Astrocyte of the hippocampus (primary cell): ENCODE measurements at regions not wholly inside any gene's neighbourhood (a gene's known extent, or its start where the extent isn't known, plus 50 kb on each side); places are given as distances from the start of the nearest gene placed in this dataset.
"Not testable (repeated sequence)": the region's sequence is repeated elsewhere in the genome, so short reads cannot be mapped to it uniquely, and the experiment has no call there.

ENCODE experiments used
- DNase-seq: peaks from one replicate; pipeline ENCODE4 v3.0.0; 2011; ENCODE audit warnings: low read depth, low spot score

GRCh38 chrX:110965409-110966090 is 130.4 kb upstream of the PAK3 start:
- no peak for DNase-seq

DNA sequence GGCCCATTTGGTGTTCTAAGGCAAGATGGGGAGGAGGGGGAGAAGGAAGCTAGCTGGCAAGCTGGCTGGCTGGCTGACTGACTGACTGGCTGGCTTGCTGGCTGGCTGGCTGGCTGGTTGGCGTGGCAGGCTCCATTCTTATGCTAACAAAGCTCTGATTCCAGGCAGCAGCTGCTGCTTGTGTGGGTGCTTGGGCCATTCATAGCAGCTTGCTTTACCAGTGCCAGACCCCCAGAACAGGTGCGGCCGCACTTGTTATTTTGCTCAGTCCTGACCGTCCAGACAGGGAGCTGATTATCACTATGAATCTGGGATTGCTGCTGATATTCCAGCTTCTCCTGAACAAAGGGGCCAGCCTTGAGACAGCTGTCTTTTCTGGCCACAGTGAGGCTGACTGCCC is 131.2 kb upstream of the PAK3 start:
- peak; percentile 42 for DNase-seq

DNA sequence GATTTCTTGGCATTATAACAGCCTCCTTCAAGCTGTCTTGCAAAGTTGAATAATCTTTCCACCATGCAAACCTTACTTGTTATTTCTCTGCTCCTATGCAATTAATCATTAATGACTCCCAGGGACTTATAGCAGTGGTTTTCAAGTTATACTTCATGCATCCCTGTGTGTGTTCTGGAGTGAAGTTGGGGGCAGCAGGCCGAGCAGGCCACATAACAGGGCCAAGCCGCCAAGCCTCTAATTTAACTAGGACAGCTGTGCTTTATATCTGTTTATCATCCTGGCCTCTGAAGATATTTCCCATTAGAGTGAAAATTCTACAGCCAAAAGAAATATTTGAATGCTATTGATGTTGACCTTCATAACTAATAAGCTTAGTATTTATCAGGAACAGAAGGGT is 133.5 kb upstream of the PAK3 start:
- DNase-seq, result no peak

DNA sequence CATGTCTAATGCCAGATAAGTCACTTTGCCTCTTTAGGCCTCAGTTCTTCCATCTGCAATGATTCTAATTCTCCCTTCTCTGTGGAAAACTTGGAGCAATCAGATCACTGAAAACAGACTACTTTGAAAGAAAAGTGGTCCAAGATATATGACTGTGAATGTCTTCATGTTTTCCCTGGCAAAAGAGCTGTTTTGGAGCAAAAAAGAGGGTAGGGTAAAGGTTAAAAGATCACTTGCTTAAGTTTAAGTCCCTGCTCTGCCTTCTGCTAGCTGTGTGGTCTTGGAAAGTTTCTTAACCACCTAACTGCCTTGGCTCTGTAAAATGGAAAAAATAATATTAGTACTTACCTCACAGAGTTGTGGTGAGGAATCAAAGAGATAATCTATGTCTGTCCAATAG is 140.3 kb upstream of the PAK3 start:
- DNase-seq, result no peak

- DNase-seq, result no peak
These were observed 141.4 kb upstream of the PAK3 start for GRCh38 chrX:110954428-110955100.

DNA sequence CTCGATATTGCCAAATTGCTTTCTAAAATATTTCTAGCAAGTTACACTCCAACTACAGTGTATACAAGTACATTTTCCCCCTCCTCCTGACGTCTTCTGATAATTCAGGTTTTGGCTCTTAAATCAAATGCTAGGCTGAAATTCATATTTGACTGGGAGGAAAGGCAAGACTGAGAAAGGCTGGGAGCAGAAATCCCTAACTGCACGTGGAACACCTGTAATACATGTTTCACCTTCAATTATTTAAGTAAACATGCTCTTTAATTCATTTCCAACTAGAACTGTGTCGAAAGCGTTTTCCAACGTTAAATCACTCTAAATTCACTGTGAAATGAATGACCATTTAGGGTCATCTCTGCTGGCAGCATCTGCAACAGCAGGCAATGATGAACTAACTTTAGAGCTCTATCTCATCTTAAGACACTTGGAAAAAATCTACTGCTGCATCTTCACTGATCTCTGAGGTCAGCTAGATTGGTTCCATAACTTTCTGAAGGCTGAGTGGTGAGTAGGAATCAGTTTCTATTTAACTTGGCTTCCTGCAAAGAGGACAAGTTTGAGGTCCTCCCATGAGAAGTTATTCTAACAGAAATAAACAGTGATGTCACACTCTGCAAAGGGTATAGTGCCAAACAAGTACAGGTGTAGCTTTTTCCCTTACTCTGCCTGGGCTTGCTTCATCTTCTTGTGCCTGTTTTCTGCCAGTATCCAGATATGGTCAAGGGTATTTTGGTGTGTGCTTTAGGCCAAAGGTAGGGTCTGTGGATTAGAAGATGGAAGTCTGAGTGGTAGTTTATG is 144.3 kb upstream of the PAK3 start:
- no peak for DNase-seq

GRCh38 chrX:110944751-110945675 is 149.4 kb upstream of the CHRDL1 start:
- DNase-seq, result peak; percentile 67

GRCh38 chrX:110944311-110944750 is 148.7 kb upstream of the CHRDL1 start:
- DNase-seq, result peak; percentile 58

- DNase-seq, result peak; percentile 14
These were observed 146.3 kb upstream of the CHRDL1 start for GRCh38 chrX:110941906-110942305.

DNA sequence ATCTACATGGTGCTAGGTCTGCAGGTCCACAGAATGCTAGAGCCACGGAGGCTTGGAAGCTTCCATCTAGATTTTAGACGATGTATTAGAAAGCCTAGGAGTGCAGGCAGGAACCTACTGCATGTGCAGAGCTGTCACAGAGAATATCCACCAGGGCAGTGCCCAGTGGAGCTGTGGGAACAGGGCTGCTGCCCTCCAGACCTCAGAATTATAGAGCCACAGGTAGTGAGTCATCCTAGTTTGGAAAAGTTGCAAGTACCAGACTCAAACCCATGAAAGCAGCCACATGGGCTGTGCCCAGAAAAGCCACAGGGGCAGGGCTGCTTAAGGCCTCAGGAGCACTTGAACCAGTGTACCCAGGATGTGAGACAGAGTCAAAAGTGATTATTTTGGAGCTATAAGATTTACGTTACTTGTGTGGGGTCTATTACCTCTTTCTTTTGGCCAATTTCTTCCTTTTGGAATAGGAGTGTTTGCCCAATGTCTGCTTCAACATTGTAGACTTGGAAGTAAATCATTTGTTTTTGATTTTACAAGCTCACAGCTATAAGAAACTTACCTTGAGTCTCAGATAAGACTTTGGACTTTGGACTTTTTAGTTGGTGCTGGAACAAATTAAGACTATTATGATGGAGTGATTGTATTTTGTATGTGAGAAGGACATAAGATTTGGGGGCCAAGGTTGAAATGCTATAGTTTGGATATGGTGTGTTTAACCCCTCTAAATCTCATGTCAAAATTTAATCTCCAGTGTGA is 143.5 kb upstream of the CHRDL1 start:
- DNase-seq, result peak; percentile 3

GRCh38 chrX:110924871-110925270 is 129.3 kb upstream of the CHRDL1 start:
- DNase-seq, result no peak

DNA sequence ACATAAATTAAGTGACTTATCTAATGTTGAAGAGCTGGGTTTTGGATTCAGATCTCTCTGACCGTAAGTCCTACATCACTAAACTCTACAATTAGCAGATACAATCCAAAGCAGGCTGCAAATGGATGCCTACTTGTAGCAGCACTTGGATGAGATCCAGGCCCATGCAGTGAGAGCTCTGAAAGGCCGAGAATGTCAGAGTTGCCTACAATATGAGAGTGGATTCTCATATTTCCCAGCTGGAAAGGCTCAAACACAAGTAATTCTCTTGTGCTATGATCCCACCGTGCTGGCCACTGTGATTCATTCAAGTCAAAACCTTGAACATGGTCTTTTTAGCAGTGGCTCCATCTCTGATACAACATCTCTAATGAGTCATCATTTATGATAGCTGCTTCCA is 125.4 kb upstream of the CHRDL1 start:
- DNase-seq, result peak; percentile 23

- peak; percentile 16 for DNase-seq
These were observed 120.0 kb upstream of the CHRDL1 start for GRCh38 chrX:110915570-110915969.

DNA sequence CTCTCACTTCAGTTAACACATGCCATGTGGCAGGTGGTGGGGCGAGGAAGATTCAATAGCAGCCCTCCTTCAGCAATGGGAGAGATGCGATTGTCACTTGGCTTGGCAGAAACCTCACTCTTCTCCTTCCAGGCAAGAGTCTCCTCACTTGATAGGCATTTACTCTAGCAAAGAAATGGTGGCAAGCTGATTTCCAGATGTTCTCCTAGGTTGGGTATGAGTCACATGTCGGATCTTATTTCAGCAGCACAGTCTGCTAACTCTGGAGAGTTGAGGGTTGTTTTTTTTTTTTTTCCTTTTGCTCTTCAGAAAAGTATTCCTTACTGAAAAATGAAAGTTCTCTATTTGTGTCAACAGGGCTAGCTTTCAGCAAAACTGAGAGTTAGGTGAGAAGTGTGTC is 119.5 kb upstream of the CHRDL1 start:
- peak; percentile 37 for DNase-seq

DNA sequence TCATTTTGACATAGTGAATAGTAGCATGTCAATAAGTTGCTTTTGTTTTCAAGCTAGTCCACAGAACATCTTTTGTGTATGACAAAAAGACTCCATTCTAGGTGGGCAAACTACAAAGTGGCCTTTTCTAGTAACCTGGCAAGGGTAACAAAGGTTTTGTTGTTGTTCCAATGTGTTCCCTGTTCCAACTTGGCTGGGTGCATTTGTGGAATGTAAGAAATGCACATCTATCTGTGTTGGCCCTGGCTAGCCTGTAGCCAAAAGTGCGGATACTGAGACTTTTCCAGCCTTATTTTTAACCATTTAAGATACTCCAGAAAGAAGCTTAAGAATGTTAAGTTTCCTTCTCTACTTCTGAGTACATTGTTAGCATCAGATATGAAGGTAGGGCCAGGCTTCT is 118.7 kb upstream of the CHRDL1 start:
- DNase-seq, result peak; percentile 65

GRCh38 chrX:110904747-110905146 is 109.1 kb upstream of the CHRDL1 start:
- DNase-seq, result not testable (repeated sequence)

- DNase-seq, result no peak
These were observed 86.4 kb upstream of the CHRDL1 start for GRCh38 chrX:110881971-110882370.

DNA sequence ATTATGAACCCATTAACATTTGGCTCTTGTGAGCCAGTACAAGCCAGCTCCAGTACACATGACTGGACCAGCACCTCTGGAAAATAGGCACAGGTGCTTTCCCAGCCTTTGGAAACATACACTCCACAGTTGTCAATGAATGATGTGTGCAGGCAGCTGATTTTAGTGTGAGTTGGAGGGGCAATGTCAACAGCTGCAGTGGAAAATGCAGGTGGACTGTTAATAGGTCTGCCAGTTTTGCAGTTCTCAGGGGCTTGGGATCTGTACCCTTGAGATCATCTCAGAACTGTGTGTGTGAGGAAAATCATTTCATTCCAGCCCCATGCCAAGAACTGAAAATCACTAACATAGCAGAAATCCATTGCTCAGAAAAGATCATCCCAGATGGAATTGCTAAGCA is 81.7 kb upstream of the CHRDL1 start:
- no peak for DNase-seq

DNA sequence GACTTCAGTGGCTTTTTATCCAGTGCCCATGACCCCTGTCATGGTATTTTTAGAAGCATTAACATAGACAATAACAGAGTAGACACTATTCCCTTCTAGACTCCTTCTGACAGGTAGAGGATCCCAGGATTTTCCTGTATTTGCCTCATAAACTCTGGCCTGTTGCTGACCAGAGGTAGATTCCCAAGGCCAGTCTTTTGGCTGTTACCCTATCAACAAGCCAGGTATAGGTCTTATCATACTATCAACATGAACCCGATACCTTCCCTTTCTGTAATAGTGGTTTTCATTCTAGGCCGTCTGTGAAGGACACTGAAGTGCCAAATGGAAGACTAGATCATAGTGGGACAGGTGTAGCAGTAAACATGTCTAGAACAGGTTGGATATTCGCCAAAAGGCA is 76.2 kb upstream of the CHRDL1 start:
- DNase-seq, result no peak

DNA sequence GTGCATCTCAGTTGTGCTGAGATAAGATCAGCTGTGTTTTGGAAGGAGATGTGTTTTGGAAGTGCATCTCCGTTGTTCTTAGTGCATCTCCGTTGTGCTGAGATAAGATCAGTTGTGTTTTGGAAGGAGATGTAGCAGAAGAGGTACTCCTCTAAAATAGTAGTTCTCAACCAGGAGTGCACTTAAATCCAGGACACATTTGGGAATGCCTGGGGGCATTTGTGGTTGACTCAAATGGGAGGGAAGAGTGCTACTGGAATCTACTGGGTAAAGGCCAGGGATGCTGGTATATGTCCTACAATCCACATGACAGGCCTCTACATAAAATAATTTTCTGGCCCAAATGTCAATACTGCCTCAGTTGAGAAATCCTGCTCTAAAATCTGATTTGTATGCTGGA is 70.8 kb upstream of the CHRDL1 start:
- no peak for DNase-seq

DNA sequence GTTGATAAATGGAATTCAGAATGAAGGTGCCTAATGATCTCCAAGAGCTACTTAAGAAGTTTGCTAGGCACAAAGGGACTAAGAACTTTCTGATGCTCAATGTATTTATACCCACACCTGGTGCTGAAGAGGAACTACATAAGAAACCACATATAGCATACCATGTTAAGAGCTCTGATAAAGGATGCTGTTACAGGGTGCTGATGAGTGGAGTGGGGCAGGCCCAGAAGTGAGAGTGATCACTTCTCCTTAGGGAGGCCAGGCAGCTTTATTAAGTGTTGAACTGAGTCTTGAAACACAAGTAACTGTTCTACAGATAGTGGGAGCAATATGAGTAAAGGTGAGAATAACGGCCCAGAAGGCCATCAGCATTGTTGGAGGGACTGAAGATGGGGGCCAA is 68.3 kb upstream of the CHRDL1 start:
- DNase-seq, result no peak
